ENCODE measurements at regions not wholly inside any gene's neighbourhood (a gene's known extent, or its start where the extent isn't known, plus 50 kb on each side); places are given as distances from the start of the nearest gene placed in this dataset.

GRCh38 chr4:12495211-12495610 lies 988.9 kb downstream of the RAB28 start:
- Histone ChIP-seq H3K4me3 (no peak overlapping the region), H3K36me3 (ENCODE audit: insufficient read depth) (no peaks in the 10 kb centered on the region), H3K9me2 (ENCODE audit: insufficient read depth) (no peaks in the 10 kb centered on the region), H4K20me1 (replicated peaks; ENCODE audit: insufficient read depth) (no peaks in the 10 kb centered on the region), H3K4me1 (ENCODE audit: insufficient read depth) (no peaks in the 10 kb centered on the region), H3K27ac (ENCODE audit: low read depth) (no peak overlapping the region), H3K79me2 (replicated peaks; ENCODE audit: insufficient read depth) (no peaks in the 10 kb centered on the region), H2AFZ (no peak overlapping the region), H3F3A (replicated peaks; ENCODE audit: low read depth) (no peaks in the 10 kb centered on the region), H3K27me3 (ENCODE audit: insufficient read depth) (no peaks in the 10 kb centered on the region), H3K4me2 (no peak overlapping the region)
- peaks cover 2% of the 10 kb centered on the region for H3K9me3 Mint-ChIP-seq
- ATAC-seq (no peak), DNase-seq (ENCODE audit: low spot score) (no peak)
- H3K27me3 Mint-ChIP-seq (ENCODE audit: insufficient read depth, low read depth, poor library complexity), result no peaks in the 10 kb centered on the region
- no peaks in the 10 kb centered on the region for H3K36me3 Mint-ChIP-seq (ENCODE audit: low read depth)
- no peak for TF ChIP-seq CTCF (conservative IDR thresholded peaks at IDR 0.05; ENCODE audit: low read depth in 2 of 2)
- TF ChIP-seq REST (IDR thresholded peaks at IDR 0.05; ENCODE audit: unreplicated experiment), result no peak
- TF ChIP-seq ZNF462 (CRISPR knock-in tag; IDR thresholded peaks at IDR 0.05), result no peak
- TF ChIP-seq STAT1 (IDR thresholded peaks at IDR 0.05; ENCODE audit: unreplicated experiment), result no peak
- TF ChIP-seq EZH2 (IDR thresholded peaks at IDR 0.05; ENCODE audit: low read depth, unreplicated experiment), result no peak
- no peak for TF ChIP-seq NANOG (IDR thresholded peaks at IDR 0.05; ENCODE audit: borderline replicate concordance)
- H3K27ac Mint-ChIP-seq, result no peak overlapping the region
- H3K4me1 Mint-ChIP-seq, result no peaks in the 10 kb centered on the region
- no peak overlapping the region for H3K4me3 Mint-ChIP-seq
